Tibial nerve (tissue), 3 donors: ENCODE measurements at regions not wholly inside any gene's neighbourhood (a gene's known extent, or its start where the extent isn't known, plus 50 kb on each side); places are given as distances from the start of the nearest gene placed in this dataset.
"Not testable (repeated sequence)": the region's sequence is repeated elsewhere in the genome, so short reads cannot be mapped to it uniquely, and the experiment has no call there.

ENCODE experiments used
- POLR2A ChIP-seq, 2 donors: fragments of 450-650 bp; IDR thresholded peaks; one replicate each; pipeline ENCODE4 v1.6.1; 2017; ENCODE audit warnings: antibody characterized with exemption in 2 of 2, mild to moderate bottlenecking in 2 of 2, moderate library complexity in 2 of 2
- TF ChIP-seq, protein P1 (sequence below), 5 experiments: fragments of 200-600 bp in 3 of 5; fragments of 450-650 bp in 2 of 5; sonication (generic) in 3 of 5; IDR thresholded peaks; one replicate each; pipeline ENCODE4 v1.5.1; 2016 to 2019; ENCODE audit warnings: antibody characterized with exemption in 5 of 5, mild to moderate bottlenecking in 3 of 5, moderate library complexity in 2 of 5

DNA sequence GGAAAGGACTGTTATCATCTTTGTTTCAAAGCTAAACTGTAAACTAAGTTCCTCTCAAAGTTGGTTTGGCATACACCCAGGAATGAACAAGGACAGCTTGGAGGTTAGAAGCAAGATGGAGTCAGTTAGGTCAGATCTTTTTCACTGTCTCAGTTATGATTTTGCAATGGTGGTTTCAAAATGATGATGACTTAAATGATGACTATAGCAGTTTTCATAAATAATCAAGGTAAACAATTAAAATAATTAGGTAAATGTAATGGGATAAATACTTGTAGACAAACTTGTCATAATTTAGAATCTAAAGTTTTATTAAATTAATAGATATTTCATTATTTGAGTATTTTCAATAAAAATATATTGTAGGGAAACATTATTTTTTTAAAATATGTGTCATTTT, 55.5 kb upstream of the ZNF300 start:
- TF ChIP-seq, protein P1, sequence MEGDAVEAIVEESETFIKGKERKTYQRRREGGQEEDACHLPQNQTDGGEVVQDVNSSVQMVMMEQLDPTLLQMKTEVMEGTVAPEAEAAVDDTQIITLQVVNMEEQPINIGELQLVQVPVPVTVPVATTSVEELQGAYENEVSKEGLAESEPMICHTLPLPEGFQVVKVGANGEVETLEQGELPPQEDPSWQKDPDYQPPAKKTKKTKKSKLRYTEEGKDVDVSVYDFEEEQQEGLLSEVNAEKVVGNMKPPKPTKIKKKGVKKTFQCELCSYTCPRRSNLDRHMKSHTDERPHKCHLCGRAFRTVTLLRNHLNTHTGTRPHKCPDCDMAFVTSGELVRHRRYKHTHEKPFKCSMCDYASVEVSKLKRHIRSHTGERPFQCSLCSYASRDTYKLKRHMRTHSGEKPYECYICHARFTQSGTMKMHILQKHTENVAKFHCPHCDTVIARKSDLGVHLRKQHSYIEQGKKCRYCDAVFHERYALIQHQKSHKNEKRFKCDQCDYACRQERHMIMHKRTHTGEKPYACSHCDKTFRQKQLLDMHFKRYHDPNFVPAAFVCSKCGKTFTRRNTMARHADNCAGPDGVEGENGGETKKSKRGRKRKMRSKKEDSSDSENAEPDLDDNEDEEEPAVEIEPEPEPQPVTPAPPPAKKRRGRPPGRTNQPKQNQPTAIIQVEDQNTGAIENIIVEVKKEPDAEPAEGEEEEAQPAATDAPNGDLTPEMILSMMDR (IDR thresholded peaks at IDR 0.05) = not testable (repeated sequence)
- TF ChIP-seq POLR2A (IDR thresholded peaks at IDR 0.05) = not testable (repeated sequence)
